PC-9 (cell line): ENCODE measurements at regions not wholly inside any gene's neighbourhood (a gene's known extent, or its start where the extent isn't known, plus 50 kb on each side); places are given as distances from the start of the nearest gene placed in this dataset.

ENCODE experiments used
- EZH2 ChIP-seq: fragments of 200-600 bp; sonication (generic); IDR thresholded peaks from 2 replicates; pipeline ENCODE4 v1.8.0; 2017; ENCODE audit warnings: antibody characterized with exemption, low read depth
- TF ChIP-seq, protein P1 (sequence below): fragments of 200-600 bp; sonication (generic); conservative IDR thresholded peaks from 2 replicates; pipeline ENCODE4 v1.6.1; 2017; ENCODE audit warnings: mixed run types, antibody characterized with exemption, mild to moderate bottlenecking, moderate library complexity

DNA sequence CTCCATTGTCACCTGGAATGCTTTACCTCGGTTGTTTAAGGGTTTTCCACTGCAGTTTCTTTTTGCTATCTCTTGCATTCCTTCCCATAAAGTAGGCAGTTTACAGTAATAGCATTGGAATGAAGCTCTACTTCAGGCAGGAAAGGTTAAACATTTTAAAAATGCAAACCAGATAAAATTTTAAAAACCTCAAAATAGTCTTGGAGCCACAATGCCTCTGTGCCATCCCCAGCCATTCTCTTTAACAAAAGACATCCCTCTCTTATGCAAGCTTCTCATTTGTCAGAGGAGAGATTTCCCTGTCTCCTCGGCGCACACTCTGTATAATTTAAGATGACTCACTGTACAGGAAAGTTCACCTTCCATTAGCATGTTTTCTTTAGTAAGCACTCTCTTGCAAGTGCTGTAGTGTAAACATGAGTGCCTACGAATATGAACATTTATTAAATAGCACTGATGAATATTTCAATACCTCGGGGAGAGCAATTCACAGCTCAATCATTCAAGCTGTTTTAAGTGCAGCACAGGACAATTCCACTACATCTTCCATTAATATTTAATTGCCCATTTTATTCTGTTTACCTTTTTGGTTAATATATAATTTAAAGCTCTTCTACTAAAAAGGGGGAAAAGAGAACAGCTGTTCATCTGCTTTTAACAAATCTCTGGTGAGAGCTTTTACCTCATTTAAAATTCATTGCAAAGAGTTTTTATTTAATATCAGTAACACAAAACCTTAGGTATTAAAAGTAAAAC, 343.6 kb downstream of the SPATA31D1 start:
- TF ChIP-seq, protein P1, sequence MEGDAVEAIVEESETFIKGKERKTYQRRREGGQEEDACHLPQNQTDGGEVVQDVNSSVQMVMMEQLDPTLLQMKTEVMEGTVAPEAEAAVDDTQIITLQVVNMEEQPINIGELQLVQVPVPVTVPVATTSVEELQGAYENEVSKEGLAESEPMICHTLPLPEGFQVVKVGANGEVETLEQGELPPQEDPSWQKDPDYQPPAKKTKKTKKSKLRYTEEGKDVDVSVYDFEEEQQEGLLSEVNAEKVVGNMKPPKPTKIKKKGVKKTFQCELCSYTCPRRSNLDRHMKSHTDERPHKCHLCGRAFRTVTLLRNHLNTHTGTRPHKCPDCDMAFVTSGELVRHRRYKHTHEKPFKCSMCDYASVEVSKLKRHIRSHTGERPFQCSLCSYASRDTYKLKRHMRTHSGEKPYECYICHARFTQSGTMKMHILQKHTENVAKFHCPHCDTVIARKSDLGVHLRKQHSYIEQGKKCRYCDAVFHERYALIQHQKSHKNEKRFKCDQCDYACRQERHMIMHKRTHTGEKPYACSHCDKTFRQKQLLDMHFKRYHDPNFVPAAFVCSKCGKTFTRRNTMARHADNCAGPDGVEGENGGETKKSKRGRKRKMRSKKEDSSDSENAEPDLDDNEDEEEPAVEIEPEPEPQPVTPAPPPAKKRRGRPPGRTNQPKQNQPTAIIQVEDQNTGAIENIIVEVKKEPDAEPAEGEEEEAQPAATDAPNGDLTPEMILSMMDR: no peak
- no peak for TF ChIP-seq EZH2
